Erythroblast (primary cell): ENCODE measurements at regions not wholly inside any gene's neighbourhood (a gene's known extent, or its start where the extent isn't known, plus 50 kb on each side); places are given as distances from the start of the nearest gene placed in this dataset.

Experiments used
- GATA1 ChIP-seq: IDR thresholded peaks from 2 replicates; pipeline ENCODE4 v1.6.1; 2011; ENCODE audit warnings: low read depth, mild to moderate bottlenecking, control low read depth, low read length, moderate library complexity
- POLR2A ChIP-seq: IDR thresholded peaks from 2 replicates; pipeline ENCODE4 v1.6.1; 2011; ENCODE audit warnings: mild to moderate bottlenecking, low read length

DNA sequence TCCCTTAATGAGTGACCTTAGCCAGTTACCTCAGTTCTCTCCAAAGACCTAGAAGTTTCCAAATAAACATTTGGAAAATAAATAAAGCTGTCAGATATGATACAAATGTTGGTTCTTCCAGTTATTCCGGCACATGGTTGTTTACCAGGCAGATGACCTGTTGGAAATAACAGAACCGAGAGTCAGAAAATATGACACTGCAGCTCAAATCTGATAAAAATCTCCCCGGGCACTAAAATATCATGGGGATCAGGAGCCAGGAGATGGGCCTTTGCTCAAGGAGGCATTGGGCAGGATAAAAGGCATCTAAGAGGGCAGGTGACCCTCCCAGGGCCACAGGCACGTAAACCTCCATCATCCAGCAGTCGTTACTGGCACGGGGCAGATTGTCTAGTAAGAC, 164.0 kb upstream of the LYZL1 start:
- TF ChIP-seq POLR2A (no peak), GATA1 (no peak)
